ENCODE measurements at regions not wholly inside any gene's neighbourhood (a gene's known extent, or its start where the extent isn't known, plus 50 kb on each side); places are given as distances from the start of the nearest gene placed in this dataset.

DNA sequence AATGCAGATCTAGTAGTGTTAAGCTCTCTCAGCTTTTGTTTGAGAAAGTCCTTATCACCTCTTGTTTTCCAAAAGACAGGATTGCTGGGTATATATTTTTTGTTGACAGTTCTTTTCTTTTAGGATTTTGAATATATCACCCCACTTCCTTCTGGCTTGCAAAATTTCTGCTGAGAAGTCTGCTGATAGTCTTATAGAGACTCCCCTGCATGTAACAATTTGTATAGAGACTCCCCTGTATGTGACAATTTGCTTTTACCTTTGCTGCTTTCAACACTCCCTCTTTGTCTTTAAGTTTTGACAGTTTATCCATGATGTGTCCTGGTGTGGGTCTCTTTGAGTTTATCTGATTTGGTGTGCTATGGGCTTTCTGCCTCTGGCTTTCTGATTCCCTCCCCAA, 115.0 kb upstream of the CCDC85A start:
- no peak for TF ChIP-seq ZFX (IDR thresholded peaks at IDR 0.05; ENCODE audit: borderline replicate concordance)
- no peak for TF ChIP-seq CTCF (IDR thresholded peaks at IDR 0.05)
- H3K27ac ChIP-seq = no peak overlapping the region

GRCh38 chr2:56077359-56077915, 106.4 kb upstream of the CCDC85A start:
- no peak overlapping the region for H3K27ac ChIP-seq
- peak; percentile 77 for TF ChIP-seq CTCF (IDR thresholded peaks at IDR 0.05)
- no peak for TF ChIP-seq ZFX (IDR thresholded peaks at IDR 0.05; ENCODE audit: borderline replicate concordance)

DNA sequence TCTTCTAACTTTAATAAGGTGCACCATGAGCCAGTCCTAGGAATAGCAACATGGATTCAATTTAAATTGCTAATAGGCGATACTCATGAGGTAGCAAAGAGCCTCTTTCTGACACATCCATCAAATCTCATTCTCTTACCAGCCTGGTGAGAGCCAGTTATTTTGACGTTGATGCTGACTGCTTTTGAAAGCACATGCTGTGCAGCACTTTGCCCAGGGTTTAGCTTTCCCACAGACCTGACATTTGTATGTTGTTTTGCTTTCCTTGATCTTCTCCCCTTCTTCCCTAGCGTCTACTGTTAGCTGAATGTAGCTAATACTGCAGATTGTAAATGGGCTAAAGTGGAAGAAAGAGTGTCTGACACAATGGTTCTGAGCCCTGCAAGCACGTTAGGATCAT, 101.1 kb upstream of the CCDC85A start:
- no peak overlapping the region for H3K27ac ChIP-seq
- no peak for TF ChIP-seq ZFX (IDR thresholded peaks at IDR 0.05; ENCODE audit: borderline replicate concordance)
- no peak for TF ChIP-seq CTCF (IDR thresholded peaks at IDR 0.05)

- no peak overlapping the region for H3K27ac ChIP-seq
- no peak for TF ChIP-seq ZFX (IDR thresholded peaks at IDR 0.05; ENCODE audit: borderline replicate concordance)
- no peak for TF ChIP-seq CTCF (IDR thresholded peaks at IDR 0.05)
Measured at GRCh38 chr2:56084111-56084901, 99.5 kb upstream of the CCDC85A start.

DNA sequence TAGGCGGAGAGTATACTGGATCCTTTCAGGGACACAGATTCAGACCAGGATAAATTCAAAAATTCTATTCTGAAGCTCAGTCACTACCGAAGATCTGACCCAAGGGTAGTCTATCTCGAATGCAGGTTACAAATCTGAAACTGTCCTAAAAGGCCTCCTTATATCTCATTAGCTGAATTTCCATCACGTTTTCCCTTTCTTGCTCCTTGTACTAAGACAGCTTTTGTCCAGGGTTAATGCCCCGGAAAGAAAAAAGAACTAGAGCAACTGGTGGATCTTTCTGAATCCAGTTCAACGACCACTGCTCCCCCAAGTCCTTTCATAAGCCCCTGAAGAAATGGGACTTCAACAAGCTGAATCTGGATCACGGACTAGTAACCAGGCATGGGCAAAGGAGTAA, 97.5 kb upstream of the CCDC85A start:
- TF ChIP-seq CTCF (IDR thresholded peaks at IDR 0.05) (no peak), ZFX (IDR thresholded peaks at IDR 0.05; ENCODE audit: borderline replicate concordance) (no peak)
- H3K27ac ChIP-seq = no peak overlapping the region

- no peak overlapping the region for H3K27ac ChIP-seq
Measured at GRCh38 chr2:56088411-56088810, 95.4 kb upstream of the CCDC85A start.

More at GRCh38 chr2:56088411-56088810, 95.4 kb upstream of the CCDC85A start:
- TF ChIP-seq ZFX (IDR thresholded peaks at IDR 0.05; ENCODE audit: borderline replicate concordance) (no peak), CTCF (IDR thresholded peaks at IDR 0.05) (no peak)
